ENCODE measurements at regions not wholly inside any gene's neighbourhood (a gene's known extent, or its start where the extent isn't known, plus 50 kb on each side); places are given as distances from the start of the nearest gene placed in this dataset.

DNA sequence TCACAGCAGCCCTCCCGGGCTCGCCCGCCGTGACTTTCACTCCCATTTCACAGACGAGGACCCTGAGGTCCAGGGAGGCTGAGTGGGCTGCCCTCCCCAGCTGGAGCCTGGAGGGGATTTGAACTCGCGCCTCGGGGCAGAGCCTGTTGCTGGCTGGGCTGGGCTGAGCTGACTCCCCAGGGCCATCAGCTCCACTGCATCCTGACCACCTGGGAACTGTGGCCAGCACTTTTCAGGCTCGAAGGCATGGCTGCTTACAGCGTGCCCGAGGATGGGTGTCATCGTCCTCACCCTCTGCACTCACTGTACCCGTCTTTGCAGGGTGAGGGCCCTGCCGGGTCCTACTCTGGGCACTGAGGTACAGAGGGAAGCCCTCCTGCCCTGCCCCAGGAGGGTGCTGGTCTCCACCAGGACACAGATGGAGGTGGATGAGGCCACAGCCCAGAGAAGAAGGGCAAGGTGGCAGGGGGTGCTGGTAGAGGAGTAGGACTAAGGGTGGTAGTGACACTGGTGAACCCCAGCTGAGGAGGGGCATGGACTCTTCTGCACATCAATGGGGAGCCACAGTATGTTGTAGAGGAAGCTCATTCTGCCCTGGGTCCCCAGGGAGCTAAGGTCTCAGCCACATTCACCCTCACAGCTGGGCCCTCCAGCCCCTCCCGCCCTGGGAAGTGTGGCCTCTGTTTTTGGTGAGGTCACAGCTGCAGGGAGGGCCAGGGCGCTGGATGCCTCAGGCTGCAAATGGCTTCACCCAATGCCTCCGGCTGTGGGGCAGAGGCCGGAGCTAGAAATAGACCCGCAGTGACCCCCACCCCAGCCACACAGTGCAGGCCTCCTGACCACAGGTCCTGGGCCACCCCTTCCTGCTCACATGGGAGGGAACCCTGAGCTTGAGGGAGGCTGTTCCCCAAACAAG lies 365.1 kb upstream of the SFSWAP start:
- Histone ChIP-seq H2BK15ac (ENCODE audit: low read depth, low read length) (no peak overlapping the region), H2BK20ac (ENCODE audit: low read depth, low read length) (no peak overlapping the region), H2AK9ac (replicated peaks; ENCODE audit: low read depth, low read length, poor library complexity) (no peak overlapping the region), H4K20me1 (ENCODE audit: insufficient read depth, low read length) (no peaks in the 10 kb centered on the region), H4K5ac (ENCODE audit: low read depth, low read length) (no peak overlapping the region), H3K4me3 (ENCODE audit: insufficient read depth, low read depth, low read length) (no peak overlapping the region), H3K27me3 (ENCODE audit: control insufficient read depth, insufficient read depth, low read length) (no peaks in the 10 kb centered on the region), H3K4ac (ENCODE audit: low read depth, low read length) (no peak overlapping the region), H4K8ac (ENCODE audit: low read depth in 2 of 2, low read length in 2 of 2) (no peak overlapping the region), H3K9ac (ENCODE audit: low read depth, low read length) (no peak overlapping the region), H2AK5ac (ENCODE audit: low read depth, low read length) (no peak overlapping the region), H3K9me1 (ENCODE audit: insufficient read depth, low read length) (no peaks in the 10 kb centered on the region), H3K4me1 (ENCODE audit: control insufficient read depth, insufficient read depth, low read length) (no peaks in the 10 kb centered on the region), H2AFZ (replicated peaks; ENCODE audit: low read length, poor library complexity) (no peak overlapping the region), H3K18ac (ENCODE audit: low read depth, low read length) (no peak overlapping the region), H2BK120ac (ENCODE audit: low read depth, low read length) (no peak overlapping the region), H3K36me3 (ENCODE audit: control insufficient read depth, insufficient read depth, low read length) (no peaks in the 10 kb centered on the region), H3K79me1 (ENCODE audit: low read depth in 1 of 2, low read length in 2 of 2) (no peaks in the 10 kb centered on the region), H2BK5ac (ENCODE audit: low read depth, low read length, poor library complexity, severe bottlenecking) (no peak overlapping the region), H3K56ac (ENCODE audit: extremely low read depth, insufficient read depth, low read length) (no peak overlapping the region), H3K14ac (replicated peaks; ENCODE audit: low read depth, low read length) (no peak overlapping the region), H3K4me2 (ENCODE audit: low read depth, low read length) (no peak overlapping the region), H3K23ac (ENCODE audit: low read depth, low read length) (no peak overlapping the region), H3K27ac (ENCODE audit: insufficient read depth, low read length) (no peak overlapping the region), H3K9me3 (ENCODE audit: control insufficient read depth, insufficient read depth, low read length) (peaks cover 28% of the 10 kb centered on the region; the same call in 1 of the 2 replicates), H4K91ac (ENCODE audit: insufficient read depth, low read depth, low read length) (no peak overlapping the region)
- DNase-seq (no peak), ATAC-seq (ENCODE audit: low read depth) (no peak)
- TF ChIP-seq RCOR1 (IDR thresholded peaks at IDR 0.05; ENCODE audit: insufficient replicate concordance, low read length) (no peak), RFX5 (IDR thresholded peaks at IDR 0.05; ENCODE audit: low read depth, low read length) (no peak), FOS (IDR thresholded peaks at IDR 0.05; ENCODE audit: low read depth, low read length) (no peak), CHD1 (IDR thresholded peaks at IDR 0.05; ENCODE audit: low read depth, low read length) (no peak), NFE2L2 (IDR thresholded peaks at IDR 0.05; ENCODE audit: low read depth, low read length) (no peak), MXI1 (IDR thresholded peaks at IDR 0.05; ENCODE audit: borderline replicate concordance, low read depth, low read length) (no peak)
- TF ChIP-seq, protein P1, sequence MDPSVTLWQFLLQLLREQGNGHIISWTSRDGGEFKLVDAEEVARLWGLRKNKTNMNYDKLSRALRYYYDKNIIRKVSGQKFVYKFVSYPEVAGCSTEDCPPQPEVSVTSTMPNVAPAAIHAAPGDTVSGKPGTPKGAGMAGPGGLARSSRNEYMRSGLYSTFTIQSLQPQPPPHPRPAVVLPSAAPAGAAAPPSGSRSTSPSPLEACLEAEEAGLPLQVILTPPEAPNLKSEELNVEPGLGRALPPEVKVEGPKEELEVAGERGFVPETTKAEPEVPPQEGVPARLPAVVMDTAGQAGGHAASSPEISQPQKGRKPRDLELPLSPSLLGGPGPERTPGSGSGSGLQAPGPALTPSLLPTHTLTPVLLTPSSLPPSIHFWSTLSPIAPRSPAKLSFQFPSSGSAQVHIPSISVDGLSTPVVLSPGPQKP (IDR thresholded peaks at IDR 0.05; ENCODE audit: borderline replicate concordance, low read depth, low read length), result no peak
- TF ChIP-seq, protein P2, sequence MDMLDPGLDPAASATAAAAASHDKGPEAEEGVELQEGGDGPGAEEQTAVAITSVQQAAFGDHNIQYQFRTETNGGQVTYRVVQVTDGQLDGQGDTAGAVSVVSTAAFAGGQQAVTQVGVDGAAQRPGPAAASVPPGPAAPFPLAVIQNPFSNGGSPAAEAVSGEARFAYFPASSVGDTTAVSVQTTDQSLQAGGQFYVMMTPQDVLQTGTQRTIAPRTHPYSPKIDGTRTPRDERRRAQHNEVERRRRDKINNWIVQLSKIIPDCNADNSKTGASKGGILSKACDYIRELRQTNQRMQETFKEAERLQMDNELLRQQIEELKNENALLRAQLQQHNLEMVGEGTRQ (IDR thresholded peaks at IDR 0.05; ENCODE audit: low read depth, low read length), result no peak
- intact Hi-C loops (cut with micrococcal nuclease) (no loop called here), dilution Hi-C loops (cut with HindIII; ENCODE audit: low sequenced_read_pairs, unreplicated experiment) (no loop called here), in situ Hi-C loops (cut with MboI; ENCODE audit: low sequenced_read_pairs) (no loop called here)
- no TSS peak for BruUV-seq (replicated peaks)
- CTCF ChIA-PET, result no interaction called here
- WGBS, 2 experiments (ENCODE audit: extremely low coverage in 2 of 2, insufficient read length in 1 of 2), result 87% methylated on average over 4 of the region's 19 CpGs; no CpG with 5 or more reads in 1 of the 2 experiments
- POLR2A ChIA-PET (ENCODE audit: unreplicated experiment), result no interaction called here

Data from IMR-90 (cell line).